Stomach (tissue), 4 donors: ENCODE measurements at regions not wholly inside any gene's neighbourhood (a gene's known extent, or its start where the extent isn't known, plus 50 kb on each side); places are given as distances from the start of the nearest gene placed in this dataset.

ENCODE experiments used
- CTCF ChIP-seq, 7 experiments: fragments of 450-650 bp in 4 of 7; fragments of 200-600 bp in 3 of 7; sonication (generic) in 3 of 7; IDR thresholded peaks; one replicate each; pipeline ENCODE4 v1.5.1; 2016 to 2019; ENCODE audit warnings: antibody characterized with exemption in 7 of 7, control low read depth in 2 of 7, mild to moderate bottlenecking in 1 of 7
- POLR2A ChIP-seq, 4 donors: fragments of 450-650 bp; IDR thresholded peaks; one replicate each; pipeline ENCODE4 v1.6.1; 2016; ENCODE audit warnings: antibody characterized with exemption in 4 of 4, control low read depth in 2 of 4, mild to moderate bottlenecking in 1 of 4, moderate library complexity in 1 of 4

- TF ChIP-seq POLR2A (IDR thresholded peaks at IDR 0.05) (no peak), CTCF (IDR thresholded peaks at IDR 0.05) (no peak)
Measured at GRCh38 chr5:98637557-98637956, 135.9 kb upstream of the RGMB start.
